Adrenal gland (tissue), 5 donors: ENCODE measurements at regions not wholly inside any gene's neighbourhood (a gene's known extent, or its start where the extent isn't known, plus 50 kb on each side); places are given as distances from the start of the nearest gene placed in this dataset.

Experiments
- POLR2A ChIP-seq, 2 donors: fragments of 450-650 bp; IDR thresholded peaks; one replicate each; pipeline ENCODE4 v1.6.1; 2017; ENCODE audit warnings: antibody characterized with exemption in 2 of 2, mild to moderate bottlenecking in 2 of 2, moderate library complexity in 1 of 2
- TF ChIP-seq, protein P1 (sequence below), 6 experiments: fragments of 450-650 bp in 4 of 6; fragments of 200-600 bp in 2 of 6; sonication (generic) in 1 of 6; IDR thresholded peaks; 1 replicate in 5 of 6; 2 replicates in 1 of 6; pipeline versions ENCODE4 v1.5.1 to v1.8.0; 2016 to 2021; ENCODE audit warnings: antibody characterized with exemption in 6 of 6, mild to moderate bottlenecking in 2 of 6, moderate library complexity in 1 of 6
- donor health status: DM: no; HTN: no; CAD: no.

DNA sequence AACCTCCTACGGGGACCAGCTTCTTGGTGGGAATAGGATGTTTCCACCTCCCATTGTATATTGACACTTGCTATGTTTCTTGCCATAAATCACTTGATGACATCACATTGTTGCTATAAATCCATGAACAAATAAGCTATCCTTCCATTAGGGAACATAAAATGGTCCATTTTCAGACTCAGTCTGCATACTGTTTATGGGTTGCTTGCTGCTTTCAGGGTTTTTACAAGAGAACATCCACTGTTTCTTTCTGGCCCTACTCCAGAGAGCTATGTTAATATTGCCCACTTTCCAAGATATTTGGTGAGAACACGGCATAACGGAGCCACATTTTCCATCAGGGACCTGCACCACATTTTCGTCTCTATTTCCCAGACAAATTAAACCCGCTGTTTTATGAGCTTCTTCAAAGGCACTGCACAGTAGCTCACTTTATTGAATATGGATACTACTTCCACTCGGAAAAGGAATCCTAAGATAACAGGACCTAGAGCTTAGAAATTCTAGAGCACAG is 800.2 kb downstream of the KCNJ2 start:
- TF ChIP-seq POLR2A (IDR thresholded peaks at IDR 0.05): no peak
- TF ChIP-seq, protein P1, sequence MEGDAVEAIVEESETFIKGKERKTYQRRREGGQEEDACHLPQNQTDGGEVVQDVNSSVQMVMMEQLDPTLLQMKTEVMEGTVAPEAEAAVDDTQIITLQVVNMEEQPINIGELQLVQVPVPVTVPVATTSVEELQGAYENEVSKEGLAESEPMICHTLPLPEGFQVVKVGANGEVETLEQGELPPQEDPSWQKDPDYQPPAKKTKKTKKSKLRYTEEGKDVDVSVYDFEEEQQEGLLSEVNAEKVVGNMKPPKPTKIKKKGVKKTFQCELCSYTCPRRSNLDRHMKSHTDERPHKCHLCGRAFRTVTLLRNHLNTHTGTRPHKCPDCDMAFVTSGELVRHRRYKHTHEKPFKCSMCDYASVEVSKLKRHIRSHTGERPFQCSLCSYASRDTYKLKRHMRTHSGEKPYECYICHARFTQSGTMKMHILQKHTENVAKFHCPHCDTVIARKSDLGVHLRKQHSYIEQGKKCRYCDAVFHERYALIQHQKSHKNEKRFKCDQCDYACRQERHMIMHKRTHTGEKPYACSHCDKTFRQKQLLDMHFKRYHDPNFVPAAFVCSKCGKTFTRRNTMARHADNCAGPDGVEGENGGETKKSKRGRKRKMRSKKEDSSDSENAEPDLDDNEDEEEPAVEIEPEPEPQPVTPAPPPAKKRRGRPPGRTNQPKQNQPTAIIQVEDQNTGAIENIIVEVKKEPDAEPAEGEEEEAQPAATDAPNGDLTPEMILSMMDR (IDR thresholded peaks at IDR 0.05): no peak
